Kidney (tissue), 13 donors: ENCODE measurements at regions not wholly inside any gene's neighbourhood (a gene's known extent, or its start where the extent isn't known, plus 50 kb on each side); places are given as distances from the start of the nearest gene placed in this dataset.

Experiments
- DNase-seq, 5 donors: peaks; one replicate each; pipeline ENCODE4 v3.0.0-alpha.2; 2013 to 2020
- FAIRE-seq: peaks from 2 replicates; lab custom pipeline; 2012; peaks lifted over from hg19 to GRCh38; lab: Jason Lieb, UNC
- H3K27ac ChIP-seq, 2 donors: one replicate each; pipeline ENCODE4 v1.7.0; 2013; ENCODE audit warnings: low read depth in 2 of 2, low read length in 2 of 2, inconsistent platforms in 1 of 2
- H3K27me3 ChIP-seq: one replicate; pipeline ENCODE4 v1.7.1; 2013; ENCODE audit warnings: low read length, inconsistent platforms; ENCODE audit not compliant: control insufficient read depth, insufficient read depth
- H3K36me3 ChIP-seq, 3 donors: one replicate each; pipeline versions ENCODE4 v1.7.0 to v1.7.1; 2013; ENCODE audit warnings: low read length in 3 of 3, control low read depth in 1 of 3, inconsistent platforms in 1 of 3; ENCODE audit not compliant: insufficient read depth in 3 of 3, control insufficient read depth in 2 of 3
- H3K4me1 ChIP-seq, 3 donors: one replicate each; pipeline versions ENCODE4 v1.7.0 to v1.7.1; 2013; ENCODE audit warnings: low read length in 3 of 3, inconsistent platforms in 1 of 3, low read depth in 1 of 3; ENCODE audit not compliant: control insufficient read depth in 2 of 3, insufficient read depth in 2 of 3
- H3K4me3 ChIP-seq, 3 donors: one replicate each; pipeline versions ENCODE4 v1.7.0 to v1.8.1; 2013; ENCODE audit warnings: low read length in 3 of 3, control low read depth in 1 of 3, inconsistent platforms in 1 of 3
- H3K9ac ChIP-seq, 3 donors: one replicate each; pipeline versions ENCODE4 v1.7.0 to v1.7.1; 2013; ENCODE audit warnings: low read length in 3 of 3, control low read depth in 1 of 3, inconsistent platforms in 1 of 3
- H3K9me3 ChIP-seq, 3 donors: one replicate each; pipeline versions ENCODE4 v1.7.0 to v1.7.1; 2013; ENCODE audit warnings: low read length in 3 of 3, control low read depth in 1 of 3, inconsistent platforms in 1 of 3; ENCODE audit not compliant: control insufficient read depth in 2 of 3, insufficient read depth in 1 of 3
- CTCF ChIP-seq: IDR thresholded peaks from 3 replicates; pipeline ENCODE4 v1.5.1; 2012; ENCODE audit warnings: mild to moderate bottlenecking, moderate library complexity, borderline replicate concordance; ENCODE audit not compliant: insufficient read depth; ENCODE audit errors: extremely low read depth
- intact Hi-C: fragments of 100-400 bp; cut with DNase I; formaldehyde crosslinking; loops from one replicate; pipeline ENCODE4 v1.11.1; 2022
- donor health status: control.
- donor health status: control.
- donor health status: control.
- donor health status: control.
- donor health status: control.
- donor health status: DM: yes; HTN: yes; CAD: no.
- donor health status: Normal renal cell carcinoma (clear cell type).

- H3K27ac ChIP-seq: no peak overlapping the region
- FAIRE-seq: no peak
- no peaks in the 10 kb centered on the region for H3K4me1 ChIP-seq
- H3K9ac ChIP-seq: no peak overlapping the region
- H3K27me3 ChIP-seq: no peaks in the 10 kb centered on the region
- no peaks in the 10 kb centered on the region for H3K36me3 ChIP-seq
- TF ChIP-seq CTCF: no peak
- intact Hi-C loops: no loop called here
- DNase-seq: no peak
- H3K9me3 ChIP-seq: no peaks in the 10 kb centered on the region
- no peak overlapping the region for H3K4me3 ChIP-seq
Measured at GRCh38 chr2:151157000-151157735, 104.5 kb downstream of the RBM43 start.

- no peak for FAIRE-seq
- TF ChIP-seq CTCF: no peak
Measured at GRCh38 chr2:151156431-151156830, 105.2 kb downstream of the RBM43 start.

GRCh38 chr2:151153601-151154000 is 108.1 kb downstream of the RBM43 start:
- no peak overlapping the region for H3K4me3 ChIP-seq
- no peaks in the 10 kb centered on the region for H3K9me3 ChIP-seq
- H3K4me1 ChIP-seq: no peaks in the 10 kb centered on the region
- H3K9ac ChIP-seq: no peak overlapping the region
- intact Hi-C loops: no loop called here
- H3K27ac ChIP-seq: no peak overlapping the region
- DNase-seq (no peak), FAIRE-seq (no peak)
- no peaks in the 10 kb centered on the region for H3K27me3 ChIP-seq
- TF ChIP-seq CTCF: no peak
- H3K36me3 ChIP-seq: no peaks in the 10 kb centered on the region

More at GRCh38 chr2:151156431-151156830, 105.2 kb downstream of the RBM43 start:
- Histone ChIP-seq H3K9me3 (no peaks in the 10 kb centered on the region), H3K27ac (no peak overlapping the region), H3K4me3 (no peak overlapping the region), H3K9ac (no peak overlapping the region), H3K4me1 (no peaks in the 10 kb centered on the region), H3K27me3 (no peaks in the 10 kb centered on the region), H3K36me3 (no peaks in the 10 kb centered on the region)
- intact Hi-C loops: no loop called here
- DNase-seq: no peak
